DND-41 (cell line): ENCODE measurements at regions not wholly inside any gene's neighbourhood (a gene's known extent, or its start where the extent isn't known, plus 50 kb on each side); places are given as distances from the start of the nearest gene placed in this dataset.

ENCODE experiments used
- EZH2 ChIP-seq: IDR thresholded peaks from 3 replicates; pipeline ENCODE4 v1.6.1; 2012; ENCODE audit warnings: borderline replicate concordance, low read depth, mild to moderate bottlenecking, moderate library complexity, low read length, inconsistent platforms; ENCODE audit not compliant: severe bottlenecking
- TF ChIP-seq, protein P1 (sequence below): IDR thresholded peaks from 2 replicates; pipeline ENCODE4 v1.5.1; 2012; ENCODE audit warnings: borderline replicate concordance, low read length, moderate library complexity, mild to moderate bottlenecking; ENCODE audit not compliant: poor library complexity, severe bottlenecking; ENCODE audit errors: extremely low read depth

DNA sequence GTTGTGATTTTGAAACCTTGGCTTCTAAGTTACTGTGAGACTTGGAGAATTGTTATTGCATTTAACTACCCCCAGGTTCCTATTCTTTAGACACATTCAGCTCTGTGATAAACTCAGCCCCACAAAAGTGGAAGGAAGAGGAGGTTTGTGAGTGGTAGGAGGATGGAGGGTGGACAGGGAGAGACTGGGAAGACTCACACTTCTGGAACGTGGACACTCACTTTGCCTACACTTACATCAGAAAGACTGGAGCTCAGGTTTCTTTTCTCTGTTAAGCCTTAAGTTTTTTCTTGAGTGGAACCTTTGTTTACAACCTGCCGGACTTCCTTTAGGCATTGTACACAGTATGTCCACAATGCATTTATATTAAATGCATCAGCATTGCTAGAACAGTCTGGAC, 99.0 kb downstream of the AREG start:
- TF ChIP-seq, protein P1, sequence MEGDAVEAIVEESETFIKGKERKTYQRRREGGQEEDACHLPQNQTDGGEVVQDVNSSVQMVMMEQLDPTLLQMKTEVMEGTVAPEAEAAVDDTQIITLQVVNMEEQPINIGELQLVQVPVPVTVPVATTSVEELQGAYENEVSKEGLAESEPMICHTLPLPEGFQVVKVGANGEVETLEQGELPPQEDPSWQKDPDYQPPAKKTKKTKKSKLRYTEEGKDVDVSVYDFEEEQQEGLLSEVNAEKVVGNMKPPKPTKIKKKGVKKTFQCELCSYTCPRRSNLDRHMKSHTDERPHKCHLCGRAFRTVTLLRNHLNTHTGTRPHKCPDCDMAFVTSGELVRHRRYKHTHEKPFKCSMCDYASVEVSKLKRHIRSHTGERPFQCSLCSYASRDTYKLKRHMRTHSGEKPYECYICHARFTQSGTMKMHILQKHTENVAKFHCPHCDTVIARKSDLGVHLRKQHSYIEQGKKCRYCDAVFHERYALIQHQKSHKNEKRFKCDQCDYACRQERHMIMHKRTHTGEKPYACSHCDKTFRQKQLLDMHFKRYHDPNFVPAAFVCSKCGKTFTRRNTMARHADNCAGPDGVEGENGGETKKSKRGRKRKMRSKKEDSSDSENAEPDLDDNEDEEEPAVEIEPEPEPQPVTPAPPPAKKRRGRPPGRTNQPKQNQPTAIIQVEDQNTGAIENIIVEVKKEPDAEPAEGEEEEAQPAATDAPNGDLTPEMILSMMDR, result no peak
- TF ChIP-seq EZH2, result no peak
